Mesendoderm (in vitro differentiated cells): ENCODE measurements at regions not wholly inside any gene's neighbourhood (a gene's known extent, or its start where the extent isn't known, plus 50 kb on each side); places are given as distances from the start of the nearest gene placed in this dataset.

ENCODE experiments used
- DNase-seq: peaks from one replicate; pipeline ENCODE4 v3.0.0; 2013
- H2AK5ac ChIP-seq: 2 replicates; pipeline ENCODE4 v1.6.1; 2013; ENCODE audit warnings: low read length, inconsistent platforms
- H2BK120ac ChIP-seq: 2 replicates; pipeline ENCODE4 v1.6.1; 2013; ENCODE audit warnings: low read depth, mild to moderate bottlenecking, low read length, moderate library complexity, mixed read lengths
- H2BK15ac ChIP-seq: replicated peaks from 2 replicates; pipeline ENCODE4 v1.6.1; 2013; ENCODE audit warnings: low read depth, mild to moderate bottlenecking, moderate library complexity
- H2BK5ac ChIP-seq: 2 replicates; pipeline ENCODE4 v1.6.1; 2013; ENCODE audit warnings: low read length, inconsistent platforms
- H3K18ac ChIP-seq: 2 replicates; pipeline ENCODE4 v1.6.1; 2013; ENCODE audit warnings: mild to moderate bottlenecking, low read length, mixed read lengths
- H3K23ac ChIP-seq: one replicate; pipeline ENCODE4 v1.6.1; 2013; ENCODE audit warnings: low read length
- H3K27ac ChIP-seq: 2 replicates; pipeline ENCODE4 v1.5.1; 2013; ENCODE audit warnings: low read depth, mild to moderate bottlenecking, inconsistent platforms, low read length, moderate library complexity
- H3K27me3 ChIP-seq: 2 replicates; pipeline ENCODE4 v1.6.1; 2013; ENCODE audit warnings: low read length, control low read depth, mild to moderate bottlenecking, inconsistent platforms; ENCODE audit not compliant: insufficient read depth, poor library complexity
- H3K36me3 ChIP-seq: 2 replicates; pipeline ENCODE4 v1.6.1; 2013; ENCODE audit warnings: low read length, inconsistent platforms; ENCODE audit not compliant: control insufficient read depth, insufficient read depth
- H3K4ac ChIP-seq: one replicate; pipeline ENCODE4 v1.6.1; 2013; ENCODE audit warnings: low read depth, mild to moderate bottlenecking, low read length, moderate library complexity
- H3K4me1 ChIP-seq: 2 replicates; pipeline ENCODE4 v1.6.1; 2013; ENCODE audit warnings: low read depth, low read length, inconsistent platforms; ENCODE audit not compliant: control insufficient read depth
- H3K4me2 ChIP-seq: 2 replicates; pipeline ENCODE4 v1.6.1; 2013; ENCODE audit warnings: low read length
- H3K4me3 ChIP-seq: 2 replicates; pipeline ENCODE4 v1.5.1; 2013; ENCODE audit warnings: mild to moderate bottlenecking, low read length
- H3K56ac ChIP-seq: one replicate; pipeline ENCODE4 v1.6.1; 2013; ENCODE audit warnings: low read length
- H3K79me1 ChIP-seq: 2 replicates; pipeline ENCODE4 v1.6.1; 2013; ENCODE audit warnings: low read length, inconsistent platforms
- H3K79me2 ChIP-seq: 2 replicates; pipeline ENCODE4 v1.6.1; 2013; ENCODE audit warnings: mild to moderate bottlenecking, low read length; ENCODE audit not compliant: control insufficient read depth, insufficient read depth
- H3K9ac ChIP-seq: 2 replicates; pipeline ENCODE4 v1.6.1; 2013; ENCODE audit warnings: low read length, inconsistent platforms
- H4K5ac ChIP-seq: one replicate; pipeline ENCODE4 v1.6.1; 2013; ENCODE audit warnings: low read length
- H4K8ac ChIP-seq: one replicate; pipeline ENCODE4 v1.6.1; 2013; ENCODE audit warnings: low read depth, mild to moderate bottlenecking, control low read depth, low read length, moderate library complexity
- WGBS: extraction: QIAGEN DNeasy Blood & Tissue Kit; methylation state at CpG from one replicate; pipeline ENCODE4 v1.1.7; 2013; ENCODE audit warnings: low lambda C conversion rate, missing lambda C conversion rate; ENCODE audit not compliant: insufficient coverage; ENCODE audit errors: extremely low coverage; 5-methylcytosine and 5-hydroxymethylcytosine counted together

GRCh38 chr19:30667227-30667626, 295.0 kb downstream of the ZNF536 start:
- Histone ChIP-seq H2AK5ac (no peak overlapping the region), H2BK15ac (no peak overlapping the region), H3K4me1 (no peaks in the 10 kb centered on the region), H3K4me3 (no peak overlapping the region), H4K8ac (no peak overlapping the region), H2BK120ac (no peak overlapping the region), H3K18ac (no peak overlapping the region), H3K56ac (no peak overlapping the region), H3K79me2 (no peaks in the 10 kb centered on the region), H2BK5ac (no peak overlapping the region), H3K4me2 (no peak overlapping the region), H3K9ac (no peak overlapping the region), H3K79me1 (no peaks in the 10 kb centered on the region), H3K4ac (no peak overlapping the region), H3K36me3 (no peaks in the 10 kb centered on the region), H3K27ac (no peak overlapping the region), H3K27me3 (no peaks in the 10 kb centered on the region), H4K5ac (no peak overlapping the region), H3K23ac (no peak overlapping the region)
- DNase-seq: no peak
- no CpG with 5 or more reads among the region's 7 CpGs for WGBS

GRCh38 chr19:30666301-30666803, 294.2 kb downstream of the ZNF536 start:
- Histone ChIP-seq H3K4me3 (no peak overlapping the region), H3K56ac (no peak overlapping the region), H3K18ac (no peak overlapping the region), H4K8ac (no peak overlapping the region), H4K5ac (no peak overlapping the region), H2AK5ac (no peak overlapping the region), H2BK120ac (no peak overlapping the region), H2BK15ac (no peak overlapping the region), H3K23ac (no peak overlapping the region), H3K79me2 (no peaks in the 10 kb centered on the region), H3K27ac (no peak overlapping the region), H3K79me1 (no peaks in the 10 kb centered on the region), H3K9ac (no peak overlapping the region), H2BK5ac (no peak overlapping the region), H3K4ac (no peak overlapping the region), H3K4me1 (no peaks in the 10 kb centered on the region), H3K4me2 (no peak overlapping the region), H3K27me3 (no peaks in the 10 kb centered on the region), H3K36me3 (no peaks in the 10 kb centered on the region)
- peak; percentile 61 for DNase-seq
- WGBS: no CpG with 5 or more reads among the region's 11 CpGs

GRCh38 chr19:30665449-30665848, 293.3 kb downstream of the ZNF536 start:
- WGBS: no CpG with 5 or more reads among the region's 3 CpGs
- no peak overlapping the region for H2BK5ac ChIP-seq
- H2BK15ac ChIP-seq: no peak overlapping the region
- DNase-seq: no peak
- H4K8ac ChIP-seq: no peak overlapping the region
- no peaks in the 10 kb centered on the region for H3K79me2 ChIP-seq
- H3K4me3 ChIP-seq: no peak overlapping the region
- H3K4me2 ChIP-seq: no peak overlapping the region
- H2AK5ac ChIP-seq: no peak overlapping the region
- H3K23ac ChIP-seq: no peak overlapping the region
- H3K4me1 ChIP-seq: no peaks in the 10 kb centered on the region
- no peak overlapping the region for H4K5ac ChIP-seq
- H3K56ac ChIP-seq: no peak overlapping the region
- H2BK120ac ChIP-seq: no peak overlapping the region
- no peaks in the 10 kb centered on the region for H3K36me3 ChIP-seq
- no peak overlapping the region for H3K9ac ChIP-seq
- no peaks in the 10 kb centered on the region for H3K79me1 ChIP-seq
- no peak overlapping the region for H3K18ac ChIP-seq
- no peak overlapping the region for H3K4ac ChIP-seq
- H3K27ac ChIP-seq: no peak overlapping the region
- no peaks in the 10 kb centered on the region for H3K27me3 ChIP-seq

- Histone ChIP-seq H3K18ac (no peak overlapping the region), H3K4ac (no peak overlapping the region), H3K4me1 (no peaks in the 10 kb centered on the region), H3K9ac (no peak overlapping the region), H2BK5ac (no peak overlapping the region), H3K79me1 (no peaks in the 10 kb centered on the region), H3K4me3 (no peak overlapping the region), H2AK5ac (no peak overlapping the region), H2BK120ac (no peak overlapping the region), H4K8ac (no peak overlapping the region), H3K27me3 (no peaks in the 10 kb centered on the region), H2BK15ac (no peak overlapping the region), H3K36me3 (no peaks in the 10 kb centered on the region), H4K5ac (no peak overlapping the region), H3K27ac (no peak overlapping the region), H3K4me2 (no peak overlapping the region), H3K79me2 (no peaks in the 10 kb centered on the region), H3K23ac (no peak overlapping the region), H3K56ac (no peak overlapping the region)
- DNase-seq: no peak
- WGBS: no CpG with 5 or more reads among the region's 2 CpGs
These were observed 291.5 kb downstream of the ZNF536 start for GRCh38 chr19:30663611-30664174.

GRCh38 chr19:30662211-30662861, 290.2 kb downstream of the ZNF536 start:
- DNase-seq: no peak
- no peak overlapping the region for H2AK5ac ChIP-seq
- H2BK15ac ChIP-seq: no peak overlapping the region
- WGBS: no CpG with 5 or more reads among the region's 10 CpGs
- no peak overlapping the region for H3K23ac ChIP-seq
- H2BK5ac ChIP-seq: no peak overlapping the region
- no peak overlapping the region for H3K4me2 ChIP-seq
- no peak overlapping the region for H4K5ac ChIP-seq
- no peaks in the 10 kb centered on the region for H3K36me3 ChIP-seq
- no peak overlapping the region for H4K8ac ChIP-seq
- H3K27me3 ChIP-seq: no peaks in the 10 kb centered on the region
- no peaks in the 10 kb centered on the region for H3K79me2 ChIP-seq
- H2BK120ac ChIP-seq: no peak overlapping the region
- H3K56ac ChIP-seq: no peak overlapping the region
- H3K4me1 ChIP-seq: no peaks in the 10 kb centered on the region
- H3K4me3 ChIP-seq: no peak overlapping the region
- H3K18ac ChIP-seq: no peak overlapping the region
- no peak overlapping the region for H3K9ac ChIP-seq
- no peak overlapping the region for H3K4ac ChIP-seq
- no peaks in the 10 kb centered on the region for H3K79me1 ChIP-seq
- no peak overlapping the region for H3K27ac ChIP-seq

GRCh38 chr19:30659638-30660037, 287.5 kb downstream of the ZNF536 start:
- H3K79me1 ChIP-seq: no peaks in the 10 kb centered on the region
- no peak overlapping the region for H3K18ac ChIP-seq
- no peak overlapping the region for H3K9ac ChIP-seq
- H3K4ac ChIP-seq: no peak overlapping the region
- H3K27ac ChIP-seq: no peak overlapping the region
- no peak for DNase-seq
- no peak overlapping the region for H3K4me2 ChIP-seq
- H3K56ac ChIP-seq: no peak overlapping the region
- no peak overlapping the region for H4K5ac ChIP-seq
- no peak overlapping the region for H2BK5ac ChIP-seq
- H2BK15ac ChIP-seq: no peak overlapping the region
- H3K23ac ChIP-seq: no peak overlapping the region
- H2AK5ac ChIP-seq: no peak overlapping the region
- H3K79me2 ChIP-seq: no peaks in the 10 kb centered on the region
- no peak overlapping the region for H3K4me3 ChIP-seq
- H2BK120ac ChIP-seq: no peak overlapping the region
- no peaks in the 10 kb centered on the region for H3K27me3 ChIP-seq
- no peak overlapping the region for H4K8ac ChIP-seq
- H3K36me3 ChIP-seq: no peaks in the 10 kb centered on the region
- no peaks in the 10 kb centered on the region for H3K4me1 ChIP-seq
